ENCODE measurements at regions not wholly inside any gene's neighbourhood (a gene's known extent, or its start where the extent isn't known, plus 50 kb on each side); places are given as distances from the start of the nearest gene placed in this dataset.

GRCh38 chr13:84749126-84749525 lies 866.9 kb upstream of the SLITRK1 start:
- Histone ChIP-seq H3K36me3 (no peaks in the 10 kb centered on the region), H3K4me1 (no peaks in the 10 kb centered on the region), H3K9ac (ENCODE audit: low read depth in 2 of 2, low read length in 2 of 2) (no peak overlapping the region), H3K9me3 (no peaks in the 10 kb centered on the region), H3K4me3 (no peak overlapping the region), H3K27me3 (no peaks in the 10 kb centered on the region), H3K27ac (no peak overlapping the region)
- TF ChIP-seq CTCF (IDR thresholded peaks at IDR 0.05), result no peak
- intact Hi-C loops (cut with DNase I), result no loop called here
- DNase-seq, result no peak

GRCh38 chr13:84745051-84745551 lies 862.8 kb upstream of the SLITRK1 start:
- Histone ChIP-seq H3K4me3 (no peak overlapping the region), H3K9ac (ENCODE audit: low read depth in 2 of 2, low read length in 2 of 2) (no peak overlapping the region), H3K9me3 (no peaks in the 10 kb centered on the region), H3K36me3 (no peaks in the 10 kb centered on the region), H3K4me1 (no peaks in the 10 kb centered on the region), H3K27ac (no peak overlapping the region), H3K27me3 (no peaks in the 10 kb centered on the region)
- DNase-seq, result no peak
- no peak for TF ChIP-seq CTCF (IDR thresholded peaks at IDR 0.05)
- intact Hi-C loops (cut with DNase I), result no loop called here

- no peaks in the 10 kb centered on the region for H3K36me3 ChIP-seq
- H3K4me3 ChIP-seq, result no peak overlapping the region
- no peaks in the 10 kb centered on the region for H3K9me3 ChIP-seq
- H3K27ac ChIP-seq, result no peak overlapping the region
- intact Hi-C loops (cut with DNase I), result no loop called here
- no peaks in the 10 kb centered on the region for H3K27me3 ChIP-seq
- no peak overlapping the region for H3K9ac ChIP-seq (ENCODE audit: low read depth in 2 of 2, low read length in 2 of 2)
- DNase-seq, result no peak
- no peak for TF ChIP-seq CTCF (IDR thresholded peaks at IDR 0.05)
- no peaks in the 10 kb centered on the region for H3K4me1 ChIP-seq
These were observed 861.9 kb upstream of the SLITRK1 start for GRCh38 chr13:84744203-84744602.

GRCh38 chr13:84741253-84741652 lies 859.0 kb upstream of the SLITRK1 start:
- Histone ChIP-seq H3K27me3 (no peaks in the 10 kb centered on the region), H3K36me3 (no peaks in the 10 kb centered on the region), H3K4me3 (no peak overlapping the region), H3K27ac (no peak overlapping the region), H3K9me3 (no peaks in the 10 kb centered on the region), H3K4me1 (no peaks in the 10 kb centered on the region), H3K9ac (ENCODE audit: low read depth in 2 of 2, low read length in 2 of 2) (no peak overlapping the region)
- DNase-seq, result no peak
- TF ChIP-seq CTCF (IDR thresholded peaks at IDR 0.05), result no peak
- intact Hi-C loops (cut with DNase I), result no loop called here

GRCh38 chr13:84739021-84739420 lies 856.7 kb upstream of the SLITRK1 start:
- intact Hi-C loops (cut with DNase I), result no loop called here
- no peak overlapping the region for H3K4me3 ChIP-seq
- no peak overlapping the region for H3K27ac ChIP-seq
- H3K36me3 ChIP-seq, result no peaks in the 10 kb centered on the region
- H3K4me1 ChIP-seq, result no peaks in the 10 kb centered on the region
- no peak for TF ChIP-seq CTCF (IDR thresholded peaks at IDR 0.05)
- no peaks in the 10 kb centered on the region for H3K9me3 ChIP-seq
- H3K9ac ChIP-seq (ENCODE audit: low read depth in 2 of 2, low read length in 2 of 2), result no peak overlapping the region
- H3K27me3 ChIP-seq, result no peaks in the 10 kb centered on the region
- DNase-seq, result no peak

- no peak overlapping the region for H3K9ac ChIP-seq (ENCODE audit: low read depth in 2 of 2, low read length in 2 of 2)
These were observed 855.4 kb upstream of the SLITRK1 start for GRCh38 chr13:84737661-84738060.

More at GRCh38 chr13:84737661-84738060, 855.4 kb upstream of the SLITRK1 start:
- Histone ChIP-seq H3K27me3 (no peaks in the 10 kb centered on the region), H3K27ac (no peak overlapping the region), H3K9me3 (no peaks in the 10 kb centered on the region), H3K36me3 (no peaks in the 10 kb centered on the region), H3K4me3 (no peak overlapping the region), H3K4me1 (no peaks in the 10 kb centered on the region)
- no peak for TF ChIP-seq CTCF (IDR thresholded peaks at IDR 0.05)
- intact Hi-C loops (cut with DNase I), result no loop called here
- no peak for DNase-seq
